B cell (primary cell): ENCODE measurements at regions not wholly inside any gene's neighbourhood (a gene's known extent, or its start where the extent isn't known, plus 50 kb on each side); places are given as distances from the start of the nearest gene placed in this dataset.

ENCODE experiments used
- ATAC-seq: fragments of 200-7000 bp; cut with Tn5 transposase; one replicate; pipeline ENCODE4 v1.10.0; 2021; ENCODE audit warnings: low read depth, mild to moderate bottlenecking, moderate number of reproducible peaks, moderate library complexity
- CTCF ChIA-PET: fragments of 350-600 bp; sonication (Branson Sonifier 250); formaldehyde crosslinking; loops from one replicate; lab custom pipeline; 2021; ENCODE audit warnings: antibody characterized with exemption, inconsistent platforms; lab: Charles Lee
- POLR2A ChIA-PET: fragments of 350-600 bp; sonication (Branson Sonifier 250); formaldehyde crosslinking; loops from one replicate; lab custom pipeline; 2021; ENCODE audit warnings: antibody characterized with exemption; lab: Charles Lee
- DNase-seq: peaks from one replicate; pipeline ENCODE4 v3.0.0; 2013
- H2AFZ ChIP-seq: 2 replicates; pipeline ENCODE4 v1.6.1; 2012; ENCODE audit warnings: mild to moderate bottlenecking, low read depth, low read length; ENCODE audit not compliant: insufficient read depth, poor library complexity, severe bottlenecking
- H3K27ac ChIP-seq, 2 donors: 1 replicate in 1 of 2; 2 replicates in 1 of 2; pipeline ENCODE4 v1.5.1; 2012 to 2013; ENCODE audit warnings: low read length in 2 of 2, mild to moderate bottlenecking in 2 of 2, moderate library complexity in 1 of 2
- H3K27me3 ChIP-seq, 4 experiments: fragments of 200-600 bp in 1 of 4; sonication (generic) in 1 of 4; replicated peaks in 1 of 4; 1 replicate in 2 of 4; 2 replicates in 2 of 4; pipeline versions ENCODE4 v1.6.1 to v1.7.0; 2013 to 2016; ENCODE audit warnings: low read length in 3 of 4, mild to moderate bottlenecking in 2 of 4, mixed read lengths in 1 of 4, moderate library complexity in 1 of 4; ENCODE audit not compliant: insufficient read depth in 4 of 4, control insufficient read depth in 3 of 4; ENCODE audit errors: control extremely low read depth in 1 of 4
- H3K36me3 ChIP-seq, 2 experiments: replicated peaks in 1 of 2; 1 replicate in 1 of 2; 2 replicates in 1 of 2; pipeline versions ENCODE4 v1.6.1 to v1.7.1; 2013; ENCODE audit warnings: low read length in 1 of 2; ENCODE audit not compliant: insufficient read depth in 2 of 2, control insufficient read depth in 1 of 2; ENCODE audit errors: control extremely low read depth in 1 of 2, extremely low read depth in 1 of 2
- H3K4me1 ChIP-seq, 2 donors: fragments of 200-600 bp in 1 of 2; sonication (generic) in 1 of 2; 1 replicate in 1 of 2; 2 replicates in 1 of 2; pipeline versions ENCODE4 v1.5.1 to v1.6.1; 2013 to 2017; ENCODE audit warnings: low read length in 2 of 2; ENCODE audit not compliant: control insufficient read depth in 2 of 2, insufficient read depth in 2 of 2
- H3K4me2 ChIP-seq: replicated peaks from 2 replicates; pipeline ENCODE3; 2012; ENCODE audit warnings: mild to moderate bottlenecking, low read depth, low read length; ENCODE audit not compliant: poor library complexity, severe bottlenecking
- H3K4me3 ChIP-seq, 5 experiments: fragments of 200-600 bp in 1 of 5; sonication (generic) in 1 of 5; 1 replicate in 3 of 5; 2 replicates in 2 of 5; pipeline versions ENCODE4 v1.5.1 to v1.7.0; 2011 to 2016; ENCODE audit warnings: low read length in 4 of 5, mild to moderate bottlenecking in 4 of 5, low read depth in 2 of 5, control low read depth in 1 of 5, moderate library complexity in 1 of 5; ENCODE audit not compliant: insufficient read depth in 1 of 5; ENCODE audit errors: control extremely low read depth in 1 of 5, extremely low read depth in 1 of 5
- H3K79me2 ChIP-seq: fragments of 200-600 bp; sonication (generic); one replicate; pipeline ENCODE4 v1.6.0; 2016; ENCODE audit warnings: low read length; ENCODE audit not compliant: control insufficient read depth, insufficient read depth
- H3K9ac ChIP-seq: fragments of 200-600 bp; sonication (generic); 2 replicates; pipeline ENCODE4 v1.6.1; 2017; ENCODE audit warnings: mild to moderate bottlenecking, low read length, moderate library complexity
- H3K9me3 ChIP-seq, 3 donors: one replicate each; pipeline versions ENCODE4 v1.6.1 to v1.7.1; 2013; ENCODE audit warnings: low read length in 2 of 3; ENCODE audit not compliant: control insufficient read depth in 2 of 3, insufficient read depth in 1 of 3; ENCODE audit errors: control extremely low read depth in 1 of 3
- H4K20me1 ChIP-seq: 2 replicates; pipeline ENCODE4 v1.6.0; 2012; ENCODE audit warnings: mild to moderate bottlenecking, low read length; ENCODE audit not compliant: insufficient read depth, control insufficient read depth, poor library complexity, severe bottlenecking
- H3K27ac Mint-ChIP-seq: one replicate; pipeline ENCODE4 v1.8.0; 2021; ENCODE audit warnings: mixed read lengths
- H3K27me3 Mint-ChIP-seq: one replicate; pipeline ENCODE4 v1.8.0; 2021; ENCODE audit warnings: mixed read lengths
- H3K4me1 Mint-ChIP-seq: one replicate; pipeline ENCODE4 v1.8.0; 2021; ENCODE audit warnings: mixed read lengths
- H3K4me3 Mint-ChIP-seq: one replicate; pipeline ENCODE4 v1.8.0; 2021; ENCODE audit warnings: mixed read lengths
- H3K9me3 Mint-ChIP-seq: one replicate; pipeline ENCODE4 v1.8.0; 2022; ENCODE audit warnings: mixed read lengths; ENCODE audit not compliant: insufficient read depth
- CTCF ChIP-seq: fragments of 200-600 bp; IDR thresholded peaks from one replicate; pipeline ENCODE4 v1.8.0; 2022; ENCODE audit warnings: antibody characterized with exemption, mild to moderate bottlenecking
- EZH2 ChIP-seq: IDR thresholded peaks from 2 replicates; pipeline ENCODE4 v1.6.1; 2012; ENCODE audit warnings: borderline replicate concordance, low read depth, mild to moderate bottlenecking, moderate library complexity, low read length; ENCODE audit not compliant: insufficient read depth, poor library complexity, severe bottlenecking
- WGBS: methylation state at CpG from one replicate; pipeline ENCODE4 v1.1.5; 2013; ENCODE audit warnings: missing lambda C conversion rate; ENCODE audit not compliant: insufficient coverage; 5-methylcytosine and 5-hydroxymethylcytosine counted together
- intact Hi-C: fragments of 100-400 bp; cut with micrococcal nuclease; formaldehyde crosslinking; loops from one replicate; pipeline ENCODE4 v1.10.0; 2022

GRCh38 chr1:30603081-30603858 lies 120.1 kb downstream of the MATN1 start:
- no peak overlapping the region for H3K9ac ChIP-seq
- 75% methylated on average over 6 of the region's 7 CpGs for WGBS
- no peak for TF ChIP-seq CTCF
- no peak for TF ChIP-seq EZH2
- H3K4me3 Mint-ChIP-seq = no peak overlapping the region
- H2AFZ ChIP-seq = no peak overlapping the region
- H3K27me3 Mint-ChIP-seq = peaks cover 35% of the 10 kb centered on the region
- peaks cover 0 to 3% (median 0%) of the 10 kb centered on the region in 4 experiments for H3K27me3 ChIP-seq
- no peak overlapping the region for H3K4me2 ChIP-seq
- H3K4me3 ChIP-seq = no peak overlapping the region
- CTCF ChIA-PET = no interaction called here
- H4K20me1 ChIP-seq = no peaks in the 10 kb centered on the region
- no peaks in the 10 kb centered on the region for H3K4me1 Mint-ChIP-seq
- H3K79me2 ChIP-seq = no peaks in the 10 kb centered on the region
- ATAC-seq (no peak), DNase-seq (no peak)
- H3K27ac ChIP-seq = no peak overlapping the region
- POLR2A ChIA-PET = no interaction called here
- H3K9me3 ChIP-seq = no peaks in the 10 kb centered on the region
- no peak overlapping the region for H3K27ac Mint-ChIP-seq
- H3K4me1 ChIP-seq = no peaks in the 10 kb centered on the region
- H3K36me3 ChIP-seq = no peaks in the 10 kb centered on the region
- H3K9me3 Mint-ChIP-seq = no peaks in the 10 kb centered on the region
- intact Hi-C loops = no loop called here

- H3K27ac Mint-ChIP-seq = no peak overlapping the region
- 80% methylated on average over 6 of the region's 8 CpGs for WGBS
These were observed 121.9 kb downstream of the MATN1 start for GRCh38 chr1:30601316-30602085.

More at GRCh38 chr1:30601316-30602085, 121.9 kb downstream of the MATN1 start:
- CTCF ChIA-PET = no interaction called here
- TF ChIP-seq CTCF (no peak), EZH2 (no peak)
- no peaks in the 10 kb centered on the region for H3K79me2 ChIP-seq
- Mint-ChIP-seq H3K4me3 (no peak overlapping the region), H3K4me1 (no peaks in the 10 kb centered on the region), H3K27me3 (peaks cover 26% of the 10 kb centered on the region), H3K9me3 (no peaks in the 10 kb centered on the region)
- H3K27ac ChIP-seq = no peak overlapping the region
- no peak overlapping the region for H3K9ac ChIP-seq
- H2AFZ ChIP-seq = no peak overlapping the region
- H3K36me3 ChIP-seq = no peaks in the 10 kb centered on the region
- H3K4me2 ChIP-seq = no peak overlapping the region
- no peaks in the 10 kb centered on the region for H3K4me1 ChIP-seq
- POLR2A ChIA-PET = no interaction called here
- H3K27me3 ChIP-seq = no peaks in the 10 kb centered on the region
- no peaks in the 10 kb centered on the region for H3K9me3 ChIP-seq
- DNase-seq (no peak), ATAC-seq (no peak)
- H3K4me3 ChIP-seq = no peak overlapping the region
- no peaks in the 10 kb centered on the region for H4K20me1 ChIP-seq
- intact Hi-C loops = no loop called here
